ENCODE measurements at regions not wholly inside any gene's neighbourhood (a gene's known extent, or its start where the extent isn't known, plus 50 kb on each side); places are given as distances from the start of the nearest gene placed in this dataset.
"Not testable (repeated sequence)": the region's sequence is repeated elsewhere in the genome, so short reads cannot be mapped to it uniquely, and the experiment has no call there.

- TF ChIP-seq CTCF (IDR thresholded peaks at IDR 0.05), result no peak
- no peak for TF ChIP-seq POLR2A (IDR thresholded peaks at IDR 0.05)
- no peak overlapping the region for H3K4me3 ChIP-seq (replicated peaks in 1 of 3)
- no peaks in the 10 kb centered on the region for H3K36me3 ChIP-seq
- H3K9me3 ChIP-seq, result no peaks in the 10 kb centered on the region
- H3K4me1 ChIP-seq, result no peaks in the 10 kb centered on the region
- 72 to 76% methylated on average over 8 of the region's 8 CpGs for WGBS, 2 donors
- no peak overlapping the region for H3K27ac ChIP-seq
- DNase-seq, result no peak
- intact Hi-C loops (cut with DNase I), result no loop called here
- H3K27me3 ChIP-seq, result no peaks in the 10 kb centered on the region
Measured at GRCh38 chr16:52921104-52921503, 131.6 kb downstream of the CHD9NB start.

- Histone ChIP-seq H3K4me1 (no peaks in the 10 kb centered on the region), H3K27me3 (no peaks in the 10 kb centered on the region), H3K27ac (no peak overlapping the region), H3K36me3 (no peaks in the 10 kb centered on the region), H3K9me3 (no peaks in the 10 kb centered on the region), H3K4me3 (replicated peaks in 1 of 3) (no peak overlapping the region)
- TF ChIP-seq CTCF (IDR thresholded peaks at IDR 0.05), result no peak
- no peak for TF ChIP-seq POLR2A (IDR thresholded peaks at IDR 0.05)
- 67 to 69% methylated on average over 5 of the region's 5 CpGs for WGBS, 2 donors
- no peak for DNase-seq
- intact Hi-C loops (cut with DNase I), result no loop called here
Measured at GRCh38 chr16:52920331-52920730, 132.4 kb downstream of the CHD9NB start.

GRCh38 chr16:52914428-52914827 is 138.3 kb downstream of the CHD9NB start:
- Histone ChIP-seq H3K36me3 (no peaks in the 10 kb centered on the region), H3K27me3 (no peaks in the 10 kb centered on the region), H3K4me3 (replicated peaks in 1 of 3) (no peak overlapping the region), H3K9me3 (no peaks in the 10 kb centered on the region), H3K27ac (no peak overlapping the region), H3K4me1 (no peaks in the 10 kb centered on the region)
- TF ChIP-seq POLR2A (IDR thresholded peaks at IDR 0.05) (no peak), CTCF (IDR thresholded peaks at IDR 0.05) (no peak)
- intact Hi-C loops (cut with DNase I), result loop anchor here (10.0 kb wide), 1 partner anchor 730 kb away; no protein-coding TSS in a partner anchor
- DNase-seq, result no peak
- 78 to 79% methylated on average over 2 of the region's 2 CpGs for WGBS, 2 donors

GRCh38 chr16:52912565-52913173 is 140.0 kb downstream of the CHD9NB start:
- Histone ChIP-seq H3K36me3 (no peaks in the 10 kb centered on the region), H3K4me1 (no peaks in the 10 kb centered on the region), H3K9me3 (no peaks in the 10 kb centered on the region), H3K27me3 (no peaks in the 10 kb centered on the region), H3K27ac (no peak overlapping the region), H3K4me3 (replicated peaks in 1 of 3) (no peak overlapping the region)
- intact Hi-C loops (cut with DNase I), result loop anchor here (10.0 kb wide), 1 partner anchor 728 kb away; no protein-coding TSS in a partner anchor
- peak; percentile 55 to 65 for DNase-seq
- TF ChIP-seq POLR2A (IDR thresholded peaks at IDR 0.05) (no peak), CTCF (IDR thresholded peaks at IDR 0.05) (peak; percentile 21 to 78 (median 46))
- WGBS, 2 donors, result 7 to 13% methylated on average over 7 of the region's 7 CpGs

- DNase-seq; H3K27me3 ChIP-seq; intact Hi-C loops (cut with DNase I); H3K27ac ChIP-seq; H3K36me3 ChIP-seq; H3K9me3 ChIP-seq; H3K4me3 ChIP-seq (replicated peaks in 1 of 3); H3K4me1 ChIP-seq: not testable (repeated sequence)
- 80 to 83% methylated on average over 6 of the region's 6 CpGs for WGBS, 2 donors
Measured at GRCh38 chr16:52908057-52908456, 144.6 kb downstream of the CHD9NB start.
